NB4 (cell line): ENCODE measurements at regions not wholly inside any gene's neighbourhood (a gene's known extent, or its start where the extent isn't known, plus 50 kb on each side); places are given as distances from the start of the nearest gene placed in this dataset.

Source experiments
- POLR2A ChIP-seq: IDR thresholded peaks from 2 replicates; pipeline ENCODE4 v1.6.1; 2011; ENCODE audit warnings: mild to moderate bottlenecking; ENCODE audit not compliant: insufficient read length; ENCODE audit errors: extremely low read depth
- TF ChIP-seq, protein P1 (sequence below): IDR thresholded peaks from one replicate; pipeline ENCODE4 v1.5.1; 2012; ENCODE audit warnings: low read depth, low read length

DNA sequence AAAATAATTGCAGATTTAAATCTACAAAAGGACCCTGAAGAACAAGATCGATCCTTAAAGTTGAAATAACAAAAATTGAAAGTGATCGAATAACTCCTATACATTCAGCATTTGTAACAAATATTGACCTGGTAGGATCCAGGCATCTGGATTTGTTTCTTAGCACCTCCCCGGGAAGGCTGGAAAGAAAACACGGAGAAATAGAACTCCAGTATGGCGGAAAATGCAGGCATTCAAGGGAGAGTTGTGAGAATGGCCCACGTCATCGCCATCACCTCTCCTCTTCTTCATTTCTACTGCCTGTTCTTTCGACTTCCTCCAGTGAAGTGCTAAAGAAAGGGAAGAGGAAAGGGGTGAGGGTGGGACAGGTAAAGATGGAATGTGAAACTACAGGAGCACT, 242.3 kb upstream of the TFAP2D start:
- TF ChIP-seq POLR2A = no peak
- TF ChIP-seq, protein P1, sequence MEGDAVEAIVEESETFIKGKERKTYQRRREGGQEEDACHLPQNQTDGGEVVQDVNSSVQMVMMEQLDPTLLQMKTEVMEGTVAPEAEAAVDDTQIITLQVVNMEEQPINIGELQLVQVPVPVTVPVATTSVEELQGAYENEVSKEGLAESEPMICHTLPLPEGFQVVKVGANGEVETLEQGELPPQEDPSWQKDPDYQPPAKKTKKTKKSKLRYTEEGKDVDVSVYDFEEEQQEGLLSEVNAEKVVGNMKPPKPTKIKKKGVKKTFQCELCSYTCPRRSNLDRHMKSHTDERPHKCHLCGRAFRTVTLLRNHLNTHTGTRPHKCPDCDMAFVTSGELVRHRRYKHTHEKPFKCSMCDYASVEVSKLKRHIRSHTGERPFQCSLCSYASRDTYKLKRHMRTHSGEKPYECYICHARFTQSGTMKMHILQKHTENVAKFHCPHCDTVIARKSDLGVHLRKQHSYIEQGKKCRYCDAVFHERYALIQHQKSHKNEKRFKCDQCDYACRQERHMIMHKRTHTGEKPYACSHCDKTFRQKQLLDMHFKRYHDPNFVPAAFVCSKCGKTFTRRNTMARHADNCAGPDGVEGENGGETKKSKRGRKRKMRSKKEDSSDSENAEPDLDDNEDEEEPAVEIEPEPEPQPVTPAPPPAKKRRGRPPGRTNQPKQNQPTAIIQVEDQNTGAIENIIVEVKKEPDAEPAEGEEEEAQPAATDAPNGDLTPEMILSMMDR = no peak
